Psoas muscle (tissue), 7 donors: ENCODE measurements at regions not wholly inside any gene's neighbourhood (a gene's known extent, or its start where the extent isn't known, plus 50 kb on each side); places are given as distances from the start of the nearest gene placed in this dataset.
"Not testable (repeated sequence)": the region's sequence is repeated elsewhere in the genome, so short reads cannot be mapped to it uniquely, and the experiment has no call there.

Experiments used
- ATAC-seq, 4 donors: fragments of 200-7000 bp; cut with Tn5 transposase; one replicate each; pipeline ENCODE4 v1.9.1; 2020; ENCODE audit warnings: moderate library complexity in 3 of 4, mild to moderate bottlenecking in 2 of 4
- DNase-seq, 2 donors: peaks; one replicate each; pipeline ENCODE4 v3.0.0-alpha.2; 2020
- H3K27ac ChIP-seq: fragments of 200-600 bp; one replicate; pipeline ENCODE4 v1.8.0; 2022
- H3K27me3 ChIP-seq, 3 donors: fragments of 200-600 bp in 1 of 3; one replicate each; pipeline versions ENCODE4 v1.6.1 to v1.8.0; 2013 to 2022; ENCODE audit warnings: low read length in 2 of 3, mild to moderate bottlenecking in 2 of 3, moderate library complexity in 1 of 3; ENCODE audit not compliant: insufficient read depth in 3 of 3
- H3K36me3 ChIP-seq, 2 donors: fragments of 200-600 bp in 1 of 2; one replicate each; pipeline versions ENCODE4 v1.6.1 to v1.8.0; 2013 to 2022; ENCODE audit warnings: low read depth in 1 of 2, mild to moderate bottlenecking in 1 of 2, moderate library complexity in 1 of 2; ENCODE audit not compliant: insufficient read depth in 1 of 2
- H3K4me1 ChIP-seq: fragments of 200-600 bp; one replicate; pipeline ENCODE4 v1.8.0; 2022
- H3K4me3 ChIP-seq: fragments of 200-600 bp; one replicate; pipeline ENCODE4 v1.8.0; 2022; ENCODE audit warnings: mild to moderate bottlenecking
- H3K9me3 ChIP-seq: fragments of 200-600 bp; one replicate; pipeline ENCODE4 v1.8.0; 2022
- CTCF ChIP-seq: fragments of 200-600 bp; IDR thresholded peaks from one replicate; pipeline ENCODE4 v1.8.0; 2022; ENCODE audit warnings: antibody characterized with exemption
- WGBS, 3 donors: extraction: QIAGEN DNeasy Blood & Tissue Kit; methylation state at CpG; one replicate each; pipeline versions ENCODE4 v1.1.6 to v1.1.7; 2013; 5-methylcytosine and 5-hydroxymethylcytosine counted together
- intact Hi-C, 2 donors: fragments of 100-400 bp; cut with DNase I; formaldehyde crosslinking; loops; one replicate each; pipeline versions ENCODE4 v1.11.0 to v1.14.2; 2022
- donor health status: healthy with polysubstance abuse.
- donor health status: DM: no; HTN: no; CAD: no; lungs with moderate emphysema.
- donor health status: Bipolar disorder and iron deficiency.
- donor health status: healthy.
- donor health status: DM: yes; HTN: yes; CAD: no.
- donor health status: DM: no; HTN: no; CAD: no.
- donor health status: DM: yes; HTN: yes; CAD: no.

GRCh38 chr7:54187886-54188685, 354.1 kb upstream of the VSTM2A start:
- no peaks in the 10 kb centered on the region for H3K27me3 ChIP-seq
- H3K27ac ChIP-seq, result no peak overlapping the region
- H3K4me1 ChIP-seq, result no peaks in the 10 kb centered on the region
- no peaks in the 10 kb centered on the region for H3K9me3 ChIP-seq
- no peak for DNase-seq
- no peak overlapping the region for H3K4me3 ChIP-seq
- no peaks in the 10 kb centered on the region for H3K36me3 ChIP-seq
- no peak for ATAC-seq
- 73 to 79% (median 77%) methylated on average over 8 of the region's 8 CpGs for WGBS, 3 donors
- TF ChIP-seq CTCF, result no peak
- intact Hi-C loops, result no loop called here

GRCh38 chr7:54188843-54189242, 353.3 kb upstream of the VSTM2A start:
- no peaks in the 10 kb centered on the region for H3K9me3 ChIP-seq
- no peaks in the 10 kb centered on the region for H3K27me3 ChIP-seq
- DNase-seq (no peak), ATAC-seq (no peak)
- H3K36me3 ChIP-seq, result no peaks in the 10 kb centered on the region
- H3K27ac ChIP-seq, result no peak overlapping the region
- WGBS, 3 donors, result 79 to 83% (median 82%) methylated on average over 2 of the region's 2 CpGs
- intact Hi-C loops, result no loop called here
- no peak for TF ChIP-seq CTCF
- no peaks in the 10 kb centered on the region for H3K4me1 ChIP-seq
- no peak overlapping the region for H3K4me3 ChIP-seq

GRCh38 chr7:54189330-54189729, 352.8 kb upstream of the VSTM2A start:
- no peak for TF ChIP-seq CTCF
- H3K9me3 ChIP-seq, result no peaks in the 10 kb centered on the region
- ATAC-seq (no peak), DNase-seq (no peak)
- no peaks in the 10 kb centered on the region for H3K36me3 ChIP-seq
- no peak overlapping the region for H3K4me3 ChIP-seq
- no peaks in the 10 kb centered on the region for H3K4me1 ChIP-seq
- 53 to 67% (median 66%) methylated on average over 2 of the region's 2 CpGs for WGBS, 3 donors
- H3K27ac ChIP-seq, result no peak overlapping the region
- no peaks in the 10 kb centered on the region for H3K27me3 ChIP-seq
- intact Hi-C loops, result no loop called here

GRCh38 chr7:54201501-54201900, 340.7 kb upstream of the VSTM2A start:
- no peak for DNase-seq
- TF ChIP-seq CTCF, result no peak
- Histone ChIP-seq H3K27me3 (no peaks in the 10 kb centered on the region), H3K9me3 (peaks cover 7% of the 10 kb centered on the region), H3K4me1 (no peaks in the 10 kb centered on the region), H3K36me3 (no peaks in the 10 kb centered on the region), H3K27ac (no peak overlapping the region), H3K4me3 (no peak overlapping the region)
- intact Hi-C loops, result no loop called here
- ATAC-seq, result no peak

GRCh38 chr7:54215424-54215823, 326.8 kb upstream of the VSTM2A start:
- no peaks in the 10 kb centered on the region for H3K27me3 ChIP-seq
- TF ChIP-seq CTCF, result no peak
- no peaks in the 10 kb centered on the region for H3K36me3 ChIP-seq
- DNase-seq, result no peak
- peaks cover 3% of the 10 kb centered on the region for H3K9me3 ChIP-seq
- H3K27ac ChIP-seq, result no peak overlapping the region
- WGBS, 3 donors, result 60 to 75% (median 71%) methylated on average over 1 of the region's 1 CpG
- no peak for ATAC-seq
- intact Hi-C loops, result no loop called here
- no peak overlapping the region for H3K4me3 ChIP-seq
- H3K4me1 ChIP-seq, result no peaks in the 10 kb centered on the region

GRCh38 chr7:54226030-54226429, 316.1 kb upstream of the VSTM2A start:
- H3K4me1 ChIP-seq, H3K4me3 ChIP-seq, H3K36me3 ChIP-seq, H3K9me3 ChIP-seq, intact Hi-C loops, H3K27me3 ChIP-seq, H3K27ac ChIP-seq, DNase-seq, ATAC-seq: not testable (repeated sequence)
